ENCODE measurements at regions not wholly inside any gene's neighbourhood (a gene's known extent, or its start where the extent isn't known, plus 50 kb on each side); places are given as distances from the start of the nearest gene placed in this dataset.

- Histone ChIP-seq H3K9me3 (ENCODE audit: low read depth, low read length) (no peaks in the 10 kb centered on the region), H3K4me3 (no peak overlapping the region), H3K27ac (no peak overlapping the region), H3K36me3 (ENCODE audit: insufficient read depth, low read length) (no peaks in the 10 kb centered on the region), H3K9ac (ENCODE audit: insufficient read length) (no peak overlapping the region)
- no peak for DNase-seq (ENCODE audit: low read depth, low spot score)
- TF ChIP-seq EZH2 (IDR thresholded peaks at IDR 0.05) (no peak), FOXP2 (optimal IDR thresholded peaks at IDR 0.05; ENCODE audit: control extremely low read depth, extremely low read length, insufficient read depth) (no peak), POLR2AphosphoS5 (IDR thresholded peaks at IDR 0.05; ENCODE audit: borderline replicate concordance, low read depth, low read length) (no peak)
Measured at GRCh38 chr2:67566958-67567635, 170.0 kb downstream of the ETAA1 start.

- TF ChIP-seq POLR2AphosphoS5 (IDR thresholded peaks at IDR 0.05; ENCODE audit: borderline replicate concordance, low read depth, low read length), result no peak
- TF ChIP-seq FOXP2 (optimal IDR thresholded peaks at IDR 0.05; ENCODE audit: control extremely low read depth, extremely low read length, insufficient read depth), result no peak
- no peak for TF ChIP-seq EZH2 (IDR thresholded peaks at IDR 0.05)
- no peaks in the 10 kb centered on the region for H3K36me3 ChIP-seq (ENCODE audit: insufficient read depth, low read length)
- H3K4me3 ChIP-seq, result no peak overlapping the region
- no peak for DNase-seq (ENCODE audit: low read depth, low spot score)
- H3K27ac ChIP-seq, result no peak overlapping the region
- H3K9me3 ChIP-seq (ENCODE audit: low read depth, low read length), result no peaks in the 10 kb centered on the region
- no peak overlapping the region for H3K9ac ChIP-seq (ENCODE audit: insufficient read length)
Measured at GRCh38 chr2:67567886-67568285, 170.8 kb downstream of the ETAA1 start.

GRCh38 chr2:67570611-67571010 is 173.5 kb downstream of the ETAA1 start:
- DNase-seq (ENCODE audit: low read depth, low spot score), result no peak
- TF ChIP-seq FOXP2 (optimal IDR thresholded peaks at IDR 0.05; ENCODE audit: control extremely low read depth, extremely low read length, insufficient read depth), result no peak
- no peak for TF ChIP-seq EZH2 (IDR thresholded peaks at IDR 0.05)
- no peak for TF ChIP-seq POLR2AphosphoS5 (IDR thresholded peaks at IDR 0.05; ENCODE audit: borderline replicate concordance, low read depth, low read length)
- Histone ChIP-seq H3K4me3 (no peak overlapping the region), H3K9ac (ENCODE audit: insufficient read length) (no peak overlapping the region), H3K27ac (no peak overlapping the region), H3K9me3 (ENCODE audit: low read depth, low read length) (no peaks in the 10 kb centered on the region), H3K36me3 (ENCODE audit: insufficient read depth, low read length) (no peaks in the 10 kb centered on the region)

- TF ChIP-seq POLR2AphosphoS5 (IDR thresholded peaks at IDR 0.05; ENCODE audit: borderline replicate concordance, low read depth, low read length) (no peak), FOXP2 (optimal IDR thresholded peaks at IDR 0.05; ENCODE audit: control extremely low read depth, extremely low read length, insufficient read depth) (no peak), EZH2 (IDR thresholded peaks at IDR 0.05) (no peak)
- H3K36me3 ChIP-seq (ENCODE audit: insufficient read depth, low read length), result no peaks in the 10 kb centered on the region
- DNase-seq (ENCODE audit: low read depth, low spot score), result no peak
- H3K9ac ChIP-seq (ENCODE audit: insufficient read length), result no peak overlapping the region
- H3K9me3 ChIP-seq (ENCODE audit: low read depth, low read length), result no peaks in the 10 kb centered on the region
- H3K27ac ChIP-seq, result no peak overlapping the region
- no peak overlapping the region for H3K4me3 ChIP-seq
Measured at GRCh38 chr2:67571785-67572718, 174.9 kb downstream of the ETAA1 start.

- H3K9ac ChIP-seq (ENCODE audit: insufficient read length), result no peak overlapping the region
- H3K36me3 ChIP-seq (ENCODE audit: insufficient read depth, low read length), result no peaks in the 10 kb centered on the region
- TF ChIP-seq POLR2AphosphoS5 (IDR thresholded peaks at IDR 0.05; ENCODE audit: borderline replicate concordance, low read depth, low read length), result no peak
- TF ChIP-seq FOXP2 (optimal IDR thresholded peaks at IDR 0.05; ENCODE audit: control extremely low read depth, extremely low read length, insufficient read depth), result no peak
- TF ChIP-seq EZH2 (IDR thresholded peaks at IDR 0.05), result no peak
- DNase-seq (ENCODE audit: low read depth, low spot score), result no peak
- no peaks in the 10 kb centered on the region for H3K9me3 ChIP-seq (ENCODE audit: low read depth, low read length)
- H3K4me3 ChIP-seq, result no peak overlapping the region
- no peak overlapping the region for H3K27ac ChIP-seq
Measured at GRCh38 chr2:67572721-67573435, 175.7 kb downstream of the ETAA1 start.

GRCh38 chr2:67574230-67574629 is 177.1 kb downstream of the ETAA1 start:
- H3K4me3 ChIP-seq, result no peak overlapping the region
- DNase-seq (ENCODE audit: low read depth, low spot score), result no peak
- no peak overlapping the region for H3K27ac ChIP-seq
- H3K9ac ChIP-seq (ENCODE audit: insufficient read length), result no peak overlapping the region
- no peak for TF ChIP-seq FOXP2 (optimal IDR thresholded peaks at IDR 0.05; ENCODE audit: control extremely low read depth, extremely low read length, insufficient read depth)
- TF ChIP-seq POLR2AphosphoS5 (IDR thresholded peaks at IDR 0.05; ENCODE audit: borderline replicate concordance, low read depth, low read length), result no peak
- TF ChIP-seq EZH2 (IDR thresholded peaks at IDR 0.05), result no peak
- H3K9me3 ChIP-seq (ENCODE audit: low read depth, low read length), result no peaks in the 10 kb centered on the region
- no peaks in the 10 kb centered on the region for H3K36me3 ChIP-seq (ENCODE audit: insufficient read depth, low read length)

- Histone ChIP-seq H3K27ac (no peak overlapping the region), H3K4me3 (no peak overlapping the region), H3K36me3 (ENCODE audit: insufficient read depth, low read length) (no peaks in the 10 kb centered on the region), H3K9ac (ENCODE audit: insufficient read length) (no peak overlapping the region), H3K9me3 (ENCODE audit: low read depth, low read length) (no peaks in the 10 kb centered on the region)
- TF ChIP-seq POLR2AphosphoS5 (IDR thresholded peaks at IDR 0.05; ENCODE audit: borderline replicate concordance, low read depth, low read length) (no peak), EZH2 (IDR thresholded peaks at IDR 0.05) (no peak), FOXP2 (optimal IDR thresholded peaks at IDR 0.05; ENCODE audit: control extremely low read depth, extremely low read length, insufficient read depth) (no peak)
- DNase-seq (ENCODE audit: low read depth, low spot score), result no peak
Measured at GRCh38 chr2:67576226-67576625, 179.1 kb downstream of the ETAA1 start.

- TF ChIP-seq EZH2 (IDR thresholded peaks at IDR 0.05), result no peak
- no peak for TF ChIP-seq FOXP2 (optimal IDR thresholded peaks at IDR 0.05; ENCODE audit: control extremely low read depth, extremely low read length, insufficient read depth)
- no peak for TF ChIP-seq POLR2AphosphoS5 (IDR thresholded peaks at IDR 0.05; ENCODE audit: borderline replicate concordance, low read depth, low read length)
- H3K9ac ChIP-seq (ENCODE audit: insufficient read length), result no peak overlapping the region
- H3K36me3 ChIP-seq (ENCODE audit: insufficient read depth, low read length), result no peaks in the 10 kb centered on the region
- H3K4me3 ChIP-seq, result no peak overlapping the region
- H3K9me3 ChIP-seq (ENCODE audit: low read depth, low read length), result no peaks in the 10 kb centered on the region
- DNase-seq (ENCODE audit: low read depth, low spot score), result no peak
- H3K27ac ChIP-seq, result no peak overlapping the region
Measured at GRCh38 chr2:67576991-67577390, 179.9 kb downstream of the ETAA1 start.

Measured in SK-N-MC (cell line).